ENCODE measurements at regions not wholly inside any gene's neighbourhood (a gene's known extent, or its start where the extent isn't known, plus 50 kb on each side); places are given as distances from the start of the nearest gene placed in this dataset.
"Not testable (repeated sequence)": the region's sequence is repeated elsewhere in the genome, so short reads cannot be mapped to it uniquely, and the experiment has no call there.

DNA sequence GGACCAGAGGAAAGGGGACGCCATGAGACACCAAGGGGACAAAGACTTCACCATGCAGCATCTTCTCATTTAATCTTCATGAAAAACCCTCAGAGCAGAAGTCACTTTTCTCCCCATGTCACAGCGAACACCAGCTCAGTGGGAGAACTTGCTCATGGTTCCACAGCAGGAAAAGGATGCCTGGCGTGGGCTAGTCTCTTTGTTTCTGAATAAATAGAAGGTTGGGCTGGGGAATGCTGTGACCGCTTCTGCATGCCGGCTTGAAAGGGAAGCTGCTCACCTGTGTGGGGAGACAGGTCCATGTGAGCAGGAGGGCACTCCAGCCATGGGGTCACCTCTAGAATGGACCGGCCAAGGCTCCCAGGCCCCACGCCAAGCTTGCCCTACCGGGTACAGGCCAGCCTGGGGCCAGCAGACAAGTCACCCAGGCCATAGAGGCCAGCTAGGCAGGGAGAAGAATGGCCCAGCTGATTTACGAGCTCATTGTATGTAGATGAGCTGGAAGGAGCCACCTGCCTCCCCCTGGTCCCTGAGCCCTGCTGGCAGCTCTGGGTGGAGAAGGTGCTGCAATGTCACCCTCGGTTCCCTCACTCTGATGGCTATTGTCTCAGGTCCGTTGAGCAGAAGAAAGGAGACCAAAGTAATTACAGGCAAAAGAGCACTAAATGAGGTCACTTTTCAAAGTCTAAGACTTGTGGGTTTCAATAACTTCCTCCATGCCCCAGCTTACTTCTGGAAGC lies 82.0 kb upstream of the PDZD8 start:
- DNase-seq = no peak

- no peak for DNase-seq
Observed at GRCh38 chr10:117455346-117455745, 80.1 kb upstream of the PDZD8 start.

DNA sequence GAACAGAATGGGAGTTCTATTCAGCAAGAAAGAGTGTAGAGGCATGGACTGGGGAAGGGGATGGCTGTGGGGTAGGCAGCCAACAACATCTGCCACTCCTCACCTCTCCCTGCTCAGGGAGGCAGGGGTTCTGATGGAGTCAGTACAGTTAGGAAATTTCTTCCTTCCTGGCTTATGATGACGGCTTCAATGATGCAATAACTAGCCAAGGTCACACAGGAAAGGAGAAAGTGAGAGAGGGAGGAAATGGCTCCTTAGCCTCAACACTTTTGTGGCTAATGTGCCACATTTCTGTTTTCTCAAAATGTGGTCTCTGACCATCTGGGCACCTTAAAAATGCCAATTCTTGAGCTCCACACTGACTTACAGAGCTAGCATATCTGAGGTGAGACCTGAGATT lies 79.3 kb upstream of the PDZD8 start:
- peak; percentile 30 for DNase-seq

GRCh38 chr10:117453484-117453883 lies 78.2 kb upstream of the PDZD8 start:
- DNase-seq = not testable (repeated sequence)

- no peak for DNase-seq
Observed at GRCh38 chr10:117450940-117451339, 75.7 kb upstream of the PDZD8 start.

DNA sequence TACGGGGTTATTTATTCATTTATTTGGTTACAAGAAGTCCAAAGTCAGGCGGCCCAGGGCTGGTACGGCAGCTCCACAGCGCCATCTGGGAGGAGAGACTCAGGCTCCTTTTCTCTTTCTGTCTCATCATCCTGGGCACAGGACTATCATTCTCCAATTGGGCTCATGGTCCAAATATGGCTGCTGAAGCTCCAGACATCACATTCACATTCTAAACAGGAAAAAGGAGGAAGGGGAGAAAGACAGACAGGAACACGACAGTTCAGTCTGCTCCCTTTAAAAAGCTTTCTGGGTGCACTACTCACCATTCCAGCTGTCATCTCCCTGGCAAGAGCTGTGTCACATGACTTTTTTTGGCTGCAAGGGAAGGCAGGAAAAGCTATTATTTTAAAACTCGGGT lies 74.4 kb upstream of the PDZD8 start:
- no peak for DNase-seq

GRCh38 chr10:117448802-117449201 lies 73.6 kb upstream of the PDZD8 start:
- no peak for DNase-seq

GRCh38 chr10:117445992-117446391 lies 70.8 kb upstream of the PDZD8 start:
- no peak for DNase-seq

DNA sequence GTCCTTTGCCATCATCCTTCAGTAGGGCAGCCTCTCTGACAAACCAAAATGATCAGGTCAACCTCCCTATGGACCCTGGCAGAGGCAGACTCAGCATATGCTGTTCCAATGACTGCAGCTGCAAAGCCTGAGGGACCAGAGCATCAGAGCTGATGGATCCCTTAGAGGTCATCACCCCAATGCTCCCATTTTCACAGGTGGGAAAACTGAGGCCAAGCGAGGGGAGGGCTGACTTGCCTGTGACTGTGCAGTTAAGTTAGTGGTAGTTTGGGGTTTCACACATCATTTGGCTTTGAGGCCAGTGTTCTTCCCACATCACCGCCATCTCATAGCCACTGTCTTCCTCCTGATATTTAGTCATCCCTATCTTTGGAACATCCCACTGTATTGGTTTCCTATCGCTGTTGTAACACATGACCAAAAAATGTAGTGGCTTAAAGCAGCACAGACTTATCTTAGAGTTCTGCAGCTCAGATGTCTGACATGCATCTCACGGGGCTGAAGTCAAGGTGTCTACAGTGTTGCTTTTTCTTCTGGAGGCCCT lies 69.3 kb upstream of the PDZD8 start:
- DNase-seq = no peak

GRCh38 chr10:117443686-117444041 lies 68.4 kb upstream of the PDZD8 start:
- DNase-seq = no peak

DNA sequence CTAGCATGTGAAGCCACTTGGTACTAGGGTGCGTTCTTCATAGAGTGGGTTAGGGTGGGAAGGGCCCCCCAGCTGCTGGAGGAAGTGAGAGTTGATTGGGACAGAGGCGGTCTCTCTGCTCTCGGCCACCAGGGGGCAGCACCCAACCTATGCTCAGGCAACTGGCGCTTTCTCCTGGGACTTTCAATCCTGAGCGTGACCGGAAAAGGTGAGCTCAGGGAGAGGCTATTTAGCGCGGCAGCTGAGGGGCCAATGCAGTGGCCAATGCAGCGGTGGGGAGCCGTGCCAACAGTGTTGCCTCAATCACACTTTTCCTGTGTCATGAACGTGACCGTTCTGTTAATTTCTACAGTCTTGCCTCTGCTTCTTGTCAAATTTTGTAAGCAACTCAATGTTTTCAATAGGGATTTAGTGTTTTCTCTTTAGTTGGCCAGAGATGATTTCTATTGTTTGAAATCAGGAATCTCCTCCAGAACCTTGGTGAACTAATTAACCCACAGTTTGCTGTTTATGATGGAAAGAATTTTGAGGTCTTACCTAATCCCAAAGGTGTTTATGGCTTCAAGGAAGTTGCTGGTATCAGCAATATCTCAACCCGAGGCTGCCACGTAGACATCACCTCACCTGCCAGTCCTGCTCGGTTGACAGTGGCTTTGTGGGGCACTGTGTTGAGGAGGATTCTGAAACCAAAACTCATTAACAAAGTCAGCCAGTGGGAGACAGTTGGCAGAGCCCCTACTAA lies 67.9 kb upstream of the PDZD8 start:
- DNase-seq = peak; percentile 63

DNA sequence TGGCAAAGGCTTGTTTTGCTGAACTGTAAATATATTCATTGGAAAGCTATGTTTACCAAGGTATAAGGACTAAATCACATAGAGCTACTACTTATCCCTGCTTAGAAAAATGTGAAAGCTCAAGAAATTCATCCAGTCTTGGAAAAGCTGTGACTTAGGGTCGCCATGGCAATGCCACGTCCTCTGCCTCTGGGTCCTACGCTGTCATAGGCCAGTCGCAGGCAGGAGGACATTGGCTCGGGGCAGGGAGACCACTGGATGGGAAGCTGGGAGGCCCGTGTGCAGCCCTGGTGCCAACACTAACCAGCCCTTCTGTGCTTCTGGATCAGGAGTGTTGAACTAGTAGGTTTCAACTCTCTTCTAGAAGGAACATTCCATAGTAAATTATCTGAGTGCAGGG lies 67.3 kb upstream of the PDZD8 start:
- no peak for DNase-seq

GRCh38 chr10:117441812-117442443 lies 66.7 kb upstream of the PDZD8 start:
- DNase-seq = peak; percentile 73

DNA sequence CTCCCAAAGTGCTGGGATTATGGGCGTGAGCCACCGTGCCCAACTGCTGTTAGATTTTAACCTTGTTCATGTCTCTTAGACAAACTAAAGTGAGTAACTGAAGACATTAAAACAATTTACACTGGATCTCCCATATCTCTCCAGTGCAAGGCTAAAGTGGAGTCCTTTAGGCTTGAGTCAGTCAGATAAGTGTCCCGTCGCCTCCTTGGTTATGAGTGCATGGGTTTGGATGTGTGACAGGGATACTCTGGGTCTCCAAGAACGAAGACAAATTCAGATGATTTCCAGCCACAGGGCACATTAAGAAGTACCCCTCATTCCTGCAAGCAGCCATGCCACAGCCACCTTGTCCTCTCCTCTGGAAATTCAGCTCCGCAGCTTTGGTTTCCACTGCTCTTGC lies 66.1 kb upstream of the PDZD8 start:
- no peak for DNase-seq

GRCh38 chr10:117439243-117439912 lies 64.1 kb upstream of the PDZD8 start:
- peak; percentile 59 for DNase-seq

DNA sequence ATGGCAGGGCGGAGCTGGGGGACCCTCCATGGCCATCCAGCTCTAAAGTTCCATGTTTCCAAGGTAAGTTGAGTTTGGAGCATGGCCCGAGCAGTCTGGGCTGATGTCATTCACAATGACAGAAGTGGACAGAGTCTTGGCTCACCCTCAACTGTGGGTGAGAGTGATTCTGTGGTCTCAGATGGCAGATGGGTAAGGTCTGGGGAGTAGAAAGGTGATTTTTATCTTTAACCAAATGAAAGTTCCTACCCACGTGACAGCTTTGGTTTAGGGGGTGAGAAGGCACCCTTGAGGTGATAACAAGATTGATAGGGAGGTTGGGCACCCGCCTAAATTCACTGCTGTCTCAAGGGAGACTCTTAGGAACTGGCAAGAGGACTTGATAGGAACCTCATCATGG lies 57.6 kb upstream of the PDZD8 start:
- DNase-seq = no peak

DNA sequence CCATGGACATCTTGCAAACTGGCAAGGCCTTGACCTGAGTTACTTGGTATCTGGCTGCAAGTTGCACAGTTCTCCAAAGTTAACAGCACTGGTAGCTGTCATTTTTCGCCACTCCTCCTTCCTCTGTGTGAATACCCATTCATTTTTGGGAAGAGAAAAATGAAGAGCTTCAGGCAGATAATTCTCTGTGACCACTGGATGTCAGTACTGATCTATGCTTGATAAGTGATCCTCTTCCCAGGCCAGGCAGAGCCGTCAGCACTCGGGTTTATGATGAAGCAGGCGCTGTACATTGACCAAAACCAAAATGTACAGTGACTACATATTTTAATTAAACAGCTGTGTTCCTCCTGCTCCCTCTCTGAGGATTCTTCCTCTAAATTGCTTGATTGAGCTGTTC lies 55.9 kb upstream of the PDZD8 start:
- DNase-seq = peak; percentile 28

GRCh38 chr10:117430535-117430934 lies 55.3 kb upstream of the PDZD8 start:
- not testable (repeated sequence) for DNase-seq

DNA sequence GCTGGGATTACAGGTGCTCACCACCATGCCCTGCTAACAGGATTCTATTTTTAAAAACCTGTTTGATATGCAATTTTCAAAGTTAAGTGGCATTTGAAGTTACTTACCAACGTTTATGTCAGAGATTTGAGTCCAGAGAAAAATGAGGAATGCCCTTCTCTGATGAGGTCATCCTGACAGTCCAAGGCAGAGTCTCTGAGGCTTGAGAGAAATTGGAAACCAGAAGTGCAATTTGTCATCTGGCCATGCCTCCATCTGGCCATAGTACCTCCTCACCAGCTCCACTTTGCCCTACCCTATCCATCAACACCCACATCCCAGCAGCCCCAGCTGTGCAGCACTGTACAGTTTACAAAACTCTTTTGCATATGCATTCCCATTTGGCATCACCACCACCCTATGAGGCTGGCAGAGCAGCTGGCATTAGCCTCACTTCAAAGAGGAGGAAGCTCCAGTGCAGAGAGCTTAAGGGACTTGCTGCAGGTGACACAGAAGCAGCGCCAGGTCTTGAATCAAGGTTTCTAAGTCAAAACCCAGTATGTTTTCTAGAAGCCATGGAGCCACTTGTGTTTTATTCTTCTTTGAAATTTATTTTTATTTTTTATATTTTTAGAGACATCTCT lies 54.5 kb upstream of the PDZD8 start:
- no peak for DNase-seq

DNA sequence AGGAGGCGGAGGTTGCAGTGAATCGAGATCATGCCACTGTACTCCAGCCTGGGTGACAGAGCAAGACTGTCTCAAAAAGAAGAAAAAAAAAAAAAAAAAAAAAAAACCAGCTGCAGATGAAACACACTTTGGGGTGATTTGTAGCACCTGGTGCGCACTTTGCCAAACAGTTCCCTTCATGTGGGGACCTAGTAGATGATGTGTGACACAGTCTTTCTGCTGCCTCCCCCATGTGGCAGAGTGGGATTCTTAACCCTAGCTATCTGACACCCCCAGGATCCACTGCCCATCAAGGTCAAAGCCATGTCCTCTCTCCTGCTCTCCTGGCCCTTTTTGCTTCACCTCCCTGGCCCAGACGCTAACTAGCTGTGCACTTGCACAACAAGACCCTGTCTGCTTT lies 52.1 kb upstream of the PDZD8 start:
- DNase-seq = no peak

GRCh38 chr10:117425974-117426566 lies 50.8 kb upstream of the PDZD8 start:
- DNase-seq = no peak

GRCh38 chr10:117424883-117425649 lies 49.8 kb upstream of the PDZD8 start:
- DNase-seq = no peak

All from inflammatory macrophage treated with lipopolysaccharide for 4 hours (primary cell).